OCI-LY7 (cell line): ENCODE measurements at regions not wholly inside any gene's neighbourhood (a gene's known extent, or its start where the extent isn't known, plus 50 kb on each side); places are given as distances from the start of the nearest gene placed in this dataset.

Experiments used
- EZH2phosphoT487 ChIP-seq: fragments of 200-600 bp; sonication (generic); IDR thresholded peaks from 2 replicates; pipeline ENCODE4 v1.6.1; 2018; ENCODE audit warnings: low read depth, borderline replicate concordance, mild to moderate bottlenecking, mixed run types, antibody characterized with exemption, low read length, moderate library complexity, mixed read lengths
- TF ChIP-seq, protein P1 (sequence below): fragments of 200-600 bp; sonication (generic); conservative IDR thresholded peaks from 2 replicates; pipeline ENCODE4 v1.5.1; 2014; ENCODE audit warnings: mild to moderate bottlenecking, antibody characterized with exemption, low read length, moderate library complexity, mixed read lengths

DNA sequence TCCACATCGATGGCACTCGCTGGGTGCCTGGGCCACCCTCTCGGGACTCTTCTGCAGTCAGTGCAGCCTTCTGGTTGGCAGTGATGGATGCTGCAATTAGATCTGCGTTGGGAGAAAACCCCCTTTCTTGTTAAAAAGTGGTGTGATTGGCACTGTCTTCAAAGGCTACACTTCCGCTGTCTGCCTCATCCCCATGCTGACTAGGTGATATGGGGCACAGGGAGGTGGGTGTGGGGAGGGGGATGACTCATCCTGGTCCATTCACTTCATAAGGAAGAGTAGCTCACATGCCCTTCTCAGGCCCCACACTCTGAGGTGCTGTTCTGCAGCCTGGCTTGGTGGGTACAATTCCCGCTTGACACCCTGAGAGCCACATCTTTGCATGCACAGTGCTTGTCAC is 77.4 kb downstream of the THNSL2 start:
- TF ChIP-seq, protein P1, sequence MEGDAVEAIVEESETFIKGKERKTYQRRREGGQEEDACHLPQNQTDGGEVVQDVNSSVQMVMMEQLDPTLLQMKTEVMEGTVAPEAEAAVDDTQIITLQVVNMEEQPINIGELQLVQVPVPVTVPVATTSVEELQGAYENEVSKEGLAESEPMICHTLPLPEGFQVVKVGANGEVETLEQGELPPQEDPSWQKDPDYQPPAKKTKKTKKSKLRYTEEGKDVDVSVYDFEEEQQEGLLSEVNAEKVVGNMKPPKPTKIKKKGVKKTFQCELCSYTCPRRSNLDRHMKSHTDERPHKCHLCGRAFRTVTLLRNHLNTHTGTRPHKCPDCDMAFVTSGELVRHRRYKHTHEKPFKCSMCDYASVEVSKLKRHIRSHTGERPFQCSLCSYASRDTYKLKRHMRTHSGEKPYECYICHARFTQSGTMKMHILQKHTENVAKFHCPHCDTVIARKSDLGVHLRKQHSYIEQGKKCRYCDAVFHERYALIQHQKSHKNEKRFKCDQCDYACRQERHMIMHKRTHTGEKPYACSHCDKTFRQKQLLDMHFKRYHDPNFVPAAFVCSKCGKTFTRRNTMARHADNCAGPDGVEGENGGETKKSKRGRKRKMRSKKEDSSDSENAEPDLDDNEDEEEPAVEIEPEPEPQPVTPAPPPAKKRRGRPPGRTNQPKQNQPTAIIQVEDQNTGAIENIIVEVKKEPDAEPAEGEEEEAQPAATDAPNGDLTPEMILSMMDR = no peak
- TF ChIP-seq EZH2phosphoT487 = no peak
